ENCODE measurements at regions not wholly inside any gene's neighbourhood (a gene's known extent, or its start where the extent isn't known, plus 50 kb on each side); places are given as distances from the start of the nearest gene placed in this dataset.

DNA sequence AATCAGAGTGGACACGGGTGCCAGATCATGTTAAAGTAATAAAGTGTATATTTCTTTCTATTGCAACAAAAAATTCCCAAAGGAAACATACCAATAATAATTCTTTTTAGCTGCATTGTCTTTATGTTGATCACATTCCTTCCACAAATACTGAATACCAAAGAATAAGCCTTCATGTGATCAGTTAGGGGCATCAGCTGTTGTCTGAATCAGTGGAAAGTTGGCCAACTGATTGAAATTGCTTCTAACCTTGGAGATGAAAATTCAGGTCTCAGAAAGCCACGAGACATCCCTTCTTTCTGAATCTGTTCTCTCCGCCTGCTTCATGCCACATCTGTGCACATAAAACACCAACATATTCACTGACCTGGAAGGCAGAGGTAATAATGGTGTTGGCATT, 785.2 kb downstream of the KCNA4 start (continued):
- no peak for TF ChIP-seq ZBTB33 (IDR thresholded peaks at IDR 0.05; ENCODE audit: extremely low read depth, insufficient replicate concordance, low read length)
- TF ChIP-seq POLR2A (IDR thresholded peaks at IDR 0.05; ENCODE audit: borderline replicate concordance, extremely low read depth, insufficient read depth, insufficient read length): no peak
- no peak for TF ChIP-seq CTCF (IDR thresholded peaks at IDR 0.05 in 2 of 3, conservative IDR thresholded peaks at IDR 0.05 in 1 of 3; ENCODE audit: borderline replicate concordance in 1 of 3, insufficient read depth in 1 of 3, low read depth in 2 of 3, low read length in 2 of 3)

- no peaks in the 10 kb centered on the region for H3K9me3 ChIP-seq (ENCODE audit: control insufficient read depth in 1 of 2, insufficient read depth in 1 of 2, low read depth in 1 of 2, low read length in 2 of 2)
- ChIA-PET CTCF (no interaction called here), RAD21 (ENCODE audit: low non-redundant PET in 1 of 2, low total read pairs in 2 of 2, uncharacterized antibody in 2 of 2, unreplicated experiment in 2 of 2) (no interaction called here), POLR2A (no interaction called here)
- H3K4me2 ChIP-seq (ENCODE audit: low read length): no peak overlapping the region
- no peaks in the 10 kb centered on the region for H3K36me3 ChIP-seq (ENCODE audit: control insufficient read depth in 1 of 2, insufficient read depth in 2 of 2, low read length in 2 of 2)
- H3K9ac ChIP-seq (ENCODE audit: low read length): no peak overlapping the region
- H4K20me1 ChIP-seq (ENCODE audit: insufficient read depth): no peaks in the 10 kb centered on the region
- ATAC-seq (no peak), DNase-seq (ENCODE audit: low read depth, low spot score) (no peak)
- TF ChIP-seq CEBPB (IDR thresholded peaks at IDR 0.05; ENCODE audit: low read depth): no peak
- no peak for TF ChIP-seq SP1 (IDR thresholded peaks at IDR 0.05; ENCODE audit: low read depth)
- no peaks in the 10 kb centered on the region for H3K4me1 ChIP-seq (ENCODE audit: control insufficient read depth in 1 of 2, insufficient read depth in 2 of 2, low read length in 2 of 2)
- H3K27me3 ChIP-seq (ENCODE audit: insufficient read depth, low read length): no peaks in the 10 kb centered on the region
- intact Hi-C loops (cut with micrococcal nuclease): no loop called here
- H3K27ac ChIP-seq (ENCODE audit: low read depth, low read length): no peak overlapping the region
- H3K9me2 ChIP-seq (ENCODE audit: insufficient read depth): no peaks in the 10 kb centered on the region
- H3K4me3 ChIP-seq (replicated peaks in 1 of 2; ENCODE audit: low read depth in 1 of 2, low read length in 2 of 2): no peak overlapping the region
- H2AFZ ChIP-seq (ENCODE audit: low read depth, low read length, poor library complexity, severe bottlenecking): no peak overlapping the region
- H3K79me2 ChIP-seq (ENCODE audit: insufficient read depth, low read length): no peaks in the 10 kb centered on the region
- BruUV-seq (replicated peaks): no TSS peak
Measured at GRCh38 chr11:29227811-29228210, 789.0 kb downstream of the KCNA4 start.
